ENCODE measurements at regions not wholly inside any gene's neighbourhood (a gene's known extent, or its start where the extent isn't known, plus 50 kb on each side); places are given as distances from the start of the nearest gene placed in this dataset.

GRCh38 chr14:51337520-51337919 is 97.5 kb downstream of the TMX1 start:
- TF ChIP-seq USF1 (IDR thresholded peaks at IDR 0.05) (no peak), TCF12 (IDR thresholded peaks at IDR 0.05; ENCODE audit: low read depth) (no peak), FOXM1 (IDR thresholded peaks at IDR 0.05; ENCODE audit: borderline replicate concordance, low read depth) (no peak), CEBPB (IDR thresholded peaks at IDR 0.05) (no peak), REST (IDR thresholded peaks at IDR 0.05; ENCODE audit: low read depth) (no peak), YY1 (IDR thresholded peaks at IDR 0.05; ENCODE audit: low read depth) (no peak), TEAD4 (IDR thresholded peaks at IDR 0.05) (no peak), CREB1 (IDR thresholded peaks at IDR 0.05; ENCODE audit: low read depth) (no peak), EP300 (IDR thresholded peaks at IDR 0.05; ENCODE audit: borderline replicate concordance) (no peak), MAX (IDR thresholded peaks at IDR 0.05) (no peak), NFIC (IDR thresholded peaks at IDR 0.05) (no peak), ZBTB7A (IDR thresholded peaks at IDR 0.05; ENCODE audit: low read depth) (no peak), TAF1 (IDR thresholded peaks at IDR 0.05; ENCODE audit: low read depth) (no peak), EGR1 (IDR thresholded peaks at IDR 0.05) (no peak), RAD21 (IDR thresholded peaks at IDR 0.05; ENCODE audit: low read depth) (no peak)

- no peak for TF ChIP-seq CEBPB (IDR thresholded peaks at IDR 0.05)
- no peak for TF ChIP-seq YY1 (IDR thresholded peaks at IDR 0.05; ENCODE audit: low read depth)
- TF ChIP-seq USF1 (IDR thresholded peaks at IDR 0.05): no peak
- TF ChIP-seq TCF12 (IDR thresholded peaks at IDR 0.05; ENCODE audit: low read depth): no peak
- TF ChIP-seq FOXM1 (IDR thresholded peaks at IDR 0.05; ENCODE audit: borderline replicate concordance, low read depth): no peak
- no peak for TF ChIP-seq TAF1 (IDR thresholded peaks at IDR 0.05; ENCODE audit: low read depth)
- no peak for TF ChIP-seq RAD21 (IDR thresholded peaks at IDR 0.05; ENCODE audit: low read depth)
- no peak for TF ChIP-seq EGR1 (IDR thresholded peaks at IDR 0.05)
- TF ChIP-seq TEAD4 (IDR thresholded peaks at IDR 0.05): no peak
- no peak for TF ChIP-seq ZBTB7A (IDR thresholded peaks at IDR 0.05; ENCODE audit: low read depth)
- TF ChIP-seq EP300 (IDR thresholded peaks at IDR 0.05; ENCODE audit: borderline replicate concordance): no peak
- TF ChIP-seq REST (IDR thresholded peaks at IDR 0.05; ENCODE audit: low read depth): no peak
- TF ChIP-seq CREB1 (IDR thresholded peaks at IDR 0.05; ENCODE audit: low read depth): no peak
- TF ChIP-seq MAX (IDR thresholded peaks at IDR 0.05): no peak
- no peak for TF ChIP-seq NFIC (IDR thresholded peaks at IDR 0.05)
Observed at GRCh38 chr14:51341338-51341737, 101.3 kb downstream of the TMX1 start.

GRCh38 chr14:51342226-51342625 is 102.2 kb downstream of the TMX1 start:
- TF ChIP-seq TAF1 (IDR thresholded peaks at IDR 0.05; ENCODE audit: low read depth) (no peak), MAX (IDR thresholded peaks at IDR 0.05) (no peak), USF1 (IDR thresholded peaks at IDR 0.05) (no peak), FOXM1 (IDR thresholded peaks at IDR 0.05; ENCODE audit: borderline replicate concordance, low read depth) (no peak), TEAD4 (IDR thresholded peaks at IDR 0.05) (no peak), EP300 (IDR thresholded peaks at IDR 0.05; ENCODE audit: borderline replicate concordance) (no peak), RAD21 (IDR thresholded peaks at IDR 0.05; ENCODE audit: low read depth) (no peak), CREB1 (IDR thresholded peaks at IDR 0.05; ENCODE audit: low read depth) (no peak), ZBTB7A (IDR thresholded peaks at IDR 0.05; ENCODE audit: low read depth) (no peak)

GRCh38 chr14:51351997-51352396 is 112.0 kb downstream of the TMX1 start:
- no peak for TF ChIP-seq CREB1 (IDR thresholded peaks at IDR 0.05; ENCODE audit: low read depth)
- TF ChIP-seq YY1 (IDR thresholded peaks at IDR 0.05; ENCODE audit: low read depth): no peak
- TF ChIP-seq EP300 (IDR thresholded peaks at IDR 0.05; ENCODE audit: borderline replicate concordance): no peak
- TF ChIP-seq TCF12 (IDR thresholded peaks at IDR 0.05; ENCODE audit: low read depth): no peak
- TF ChIP-seq TEAD4 (IDR thresholded peaks at IDR 0.05): no peak
- no peak for TF ChIP-seq EGR1 (IDR thresholded peaks at IDR 0.05)
- no peak for TF ChIP-seq ZBTB7A (IDR thresholded peaks at IDR 0.05; ENCODE audit: low read depth)
- no peak for TF ChIP-seq NFIC (IDR thresholded peaks at IDR 0.05)
- no peak for TF ChIP-seq RAD21 (IDR thresholded peaks at IDR 0.05; ENCODE audit: low read depth)
- no peak for TF ChIP-seq CEBPB (IDR thresholded peaks at IDR 0.05)
- TF ChIP-seq MAX (IDR thresholded peaks at IDR 0.05): no peak
- no peak for TF ChIP-seq FOXM1 (IDR thresholded peaks at IDR 0.05; ENCODE audit: borderline replicate concordance, low read depth)
- no peak for TF ChIP-seq TAF1 (IDR thresholded peaks at IDR 0.05; ENCODE audit: low read depth)
- no peak for TF ChIP-seq REST (IDR thresholded peaks at IDR 0.05; ENCODE audit: low read depth)
